ENCODE measurements at regions not wholly inside any gene's neighbourhood (a gene's known extent, or its start where the extent isn't known, plus 50 kb on each side); places are given as distances from the start of the nearest gene placed in this dataset.

GRCh38 chr1:79302380-79302930 is 295.9 kb upstream of the ADGRL4 start:
- TF ChIP-seq POLR2AphosphoS5 (IDR thresholded peaks at IDR 0.05; ENCODE audit: low read depth, low read length) (no peak), CTCF (IDR thresholded peaks at IDR 0.05) (no peak)

Data from Panc1 (cell line).